Calu3 (cell line): ENCODE measurements at regions not wholly inside any gene's neighbourhood (a gene's known extent, or its start where the extent isn't known, plus 50 kb on each side); places are given as distances from the start of the nearest gene placed in this dataset.
A peak's percentile ranks its signal among the peaks of the same experiment; 100 is the strongest.
"Not testable (repeated sequence)": the region's sequence is repeated elsewhere in the genome, so short reads cannot be mapped to it uniquely, and the experiment has no call there.

Source experiments
- BruUV-seq: library from RNA; stranded (reverse); fragments of 400-500 nt; replicated peaks from 2 replicates; lab custom pipeline; 2021; lab: Mats Ljungman, UMichigan
- CTCF ChIA-PET: fragments of 300-600 bp; sonication (Branson Sonifier 250); formaldehyde crosslinking; loops from one replicate; lab custom pipeline; 2022; ENCODE audit warnings: antibody characterized with exemption; lab: Charles Lee
- DNase-seq: peaks from one replicate; pipeline ENCODE4 v3.0.0; 2022
- H3K27ac Mint-ChIP-seq: one replicate; pipeline ENCODE4 v1.8.0; 2022; ENCODE audit warnings: mixed read lengths; ENCODE audit not compliant: unreplicated experiment
- H3K27me3 Mint-ChIP-seq: one replicate; pipeline ENCODE4 v1.8.0; 2022; ENCODE audit warnings: mixed read lengths; ENCODE audit not compliant: unreplicated experiment
- H3K36me3 Mint-ChIP-seq: one replicate; pipeline ENCODE4 v1.8.0; 2022; ENCODE audit warnings: mild to moderate bottlenecking, moderate library complexity, mixed read lengths; ENCODE audit not compliant: insufficient read depth, unreplicated experiment
- H3K4me1 Mint-ChIP-seq: one replicate; pipeline ENCODE4 v1.8.0; 2022; ENCODE audit warnings: mild to moderate bottlenecking, low read depth, mixed read lengths; ENCODE audit not compliant: unreplicated experiment
- H3K4me3 Mint-ChIP-seq: one replicate; pipeline ENCODE4 v1.8.0; 2022; ENCODE audit warnings: mild to moderate bottlenecking, low read depth, moderate library complexity, mixed read lengths; ENCODE audit not compliant: unreplicated experiment
- H3K9me3 Mint-ChIP-seq: one replicate; pipeline ENCODE4 v1.8.0; 2022; ENCODE audit warnings: low read depth, mixed read lengths; ENCODE audit not compliant: unreplicated experiment
- CTCF ChIP-seq: fragments of 200-600 bp; IDR thresholded peaks from one replicate; pipeline ENCODE4 v1.8.0; 2022; ENCODE audit warnings: antibody characterized with exemption; ENCODE audit not compliant: unreplicated experiment
- intact Hi-C: fragments of 100-400 bp; cut with micrococcal nuclease; formaldehyde crosslinking; loops from one replicate; pipeline ENCODE4 v1.10.0; 2022; ENCODE audit not compliant: unreplicated experiment

DNA sequence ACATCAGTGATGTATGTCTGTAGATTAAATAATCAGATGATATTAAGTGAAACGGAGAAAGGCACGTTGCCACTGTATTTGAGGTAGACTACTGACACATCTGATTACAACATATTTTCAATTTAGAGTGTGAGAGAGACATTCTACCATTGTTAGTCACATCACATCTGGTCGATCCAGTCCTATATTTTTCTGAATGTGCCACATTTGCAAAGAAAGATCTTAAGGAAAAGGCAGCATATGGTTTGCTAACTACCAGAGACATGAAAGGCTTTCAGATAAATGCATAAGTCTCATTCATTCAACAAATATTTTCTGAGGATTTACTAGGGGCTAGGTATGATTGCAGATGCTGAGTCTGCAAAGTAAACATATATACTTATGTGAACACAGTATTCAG, 114.3 kb upstream of the RUNX1 start:
- no peak for TF ChIP-seq CTCF
- CTCF ChIA-PET, result no interaction called here
- intact Hi-C loops, result no loop called here
- DNase-seq, result no peak
- H3K4me1 Mint-ChIP-seq, result peaks cover 14% of the 10 kb centered on the region
- H3K36me3 Mint-ChIP-seq, result peaks cover 7% of the 10 kb centered on the region
- H3K27ac Mint-ChIP-seq, result no peak overlapping the region
- H3K9me3 Mint-ChIP-seq, result peaks cover 17% of the 10 kb centered on the region
- no TSS peak for BruUV-seq
- H3K27me3 Mint-ChIP-seq, result no peaks in the 10 kb centered on the region
- H3K4me3 Mint-ChIP-seq, result no peak overlapping the region

DNA sequence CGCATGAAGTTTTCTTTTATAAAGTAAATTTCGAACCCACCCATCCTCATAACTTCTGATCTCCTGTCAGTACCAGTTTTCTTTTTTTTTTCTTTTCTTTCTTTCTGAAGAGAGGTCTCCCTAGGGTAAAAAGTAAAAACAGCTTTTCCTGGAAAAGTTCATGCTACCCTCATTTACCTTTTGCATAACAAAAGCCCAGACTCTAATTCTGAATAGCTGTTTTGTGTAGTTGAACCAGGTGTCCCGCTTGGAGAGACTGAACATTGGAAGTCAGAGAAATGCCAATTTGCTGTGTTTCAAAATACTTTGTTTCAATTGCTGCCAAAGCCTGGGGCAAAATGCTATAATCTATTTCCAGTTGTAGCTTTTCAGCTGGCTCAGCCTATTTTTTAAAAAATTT, 113.7 kb upstream of the RUNX1 start:
- Mint-ChIP-seq H3K36me3 (peaks cover 7% of the 10 kb centered on the region), H3K4me3 (no peak overlapping the region), H3K27me3 (no peaks in the 10 kb centered on the region), H3K27ac (no peak overlapping the region), H3K9me3 (peaks cover 19% of the 10 kb centered on the region), H3K4me1 (peaks cover 14% of the 10 kb centered on the region)
- intact Hi-C loops, result no loop called here
- TF ChIP-seq CTCF, result no peak
- CTCF ChIA-PET, result no interaction called here
- BruUV-seq, result no TSS peak
- DNase-seq, result no peak

DNA sequence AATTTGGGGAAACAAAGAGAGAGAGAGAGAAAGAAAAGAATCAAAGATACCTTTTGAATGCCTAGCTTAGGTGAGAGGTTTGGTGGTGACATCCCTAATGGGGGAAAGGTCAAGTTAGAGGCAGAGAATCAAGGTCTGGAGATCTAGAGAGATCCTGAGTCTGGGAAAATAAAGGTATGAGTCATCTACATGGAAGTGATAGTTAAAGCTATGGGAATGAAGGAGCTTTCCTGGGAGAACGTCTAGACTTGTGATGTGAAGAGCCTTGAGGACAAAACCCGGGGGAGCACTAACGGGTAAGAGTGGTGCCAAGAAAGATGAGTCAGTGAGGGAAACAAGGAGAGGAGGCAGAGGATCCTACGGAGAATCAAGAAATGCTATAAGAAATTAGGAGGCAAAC, 110.8 kb upstream of the RUNX1 start:
- no TSS peak for BruUV-seq
- Mint-ChIP-seq H3K27ac (peak overlapping the region; percentile 13), H3K4me3 (no peak overlapping the region), H3K27me3 (no peaks in the 10 kb centered on the region), H3K9me3 (peaks cover 16% of the 10 kb centered on the region), H3K4me1 (peaks cover 29% of the 10 kb centered on the region), H3K36me3 (peaks cover 7% of the 10 kb centered on the region)
- CTCF ChIA-PET, result interaction anchor here (1.1 kb wide), 1 partner anchor 21 kb away, joined by 4 read pairs; no protein-coding TSS in a partner anchor
- intact Hi-C loops, result no loop called here
- DNase-seq, result no peak
- TF ChIP-seq CTCF, result no peak

GRCh38 chr21:35157374-35157773, 108.3 kb upstream of the RUNX1 start:
- DNase-seq, H3K36me3 Mint-ChIP-seq, BruUV-seq, CTCF ChIA-PET, intact Hi-C loops, H3K27ac Mint-ChIP-seq, H3K27me3 Mint-ChIP-seq, H3K4me3 Mint-ChIP-seq: not testable (repeated sequence)
- H3K4me1 Mint-ChIP-seq, result peaks cover 29% of the 10 kb centered on the region
- peaks cover 16% of the 10 kb centered on the region for H3K9me3 Mint-ChIP-seq

DNA sequence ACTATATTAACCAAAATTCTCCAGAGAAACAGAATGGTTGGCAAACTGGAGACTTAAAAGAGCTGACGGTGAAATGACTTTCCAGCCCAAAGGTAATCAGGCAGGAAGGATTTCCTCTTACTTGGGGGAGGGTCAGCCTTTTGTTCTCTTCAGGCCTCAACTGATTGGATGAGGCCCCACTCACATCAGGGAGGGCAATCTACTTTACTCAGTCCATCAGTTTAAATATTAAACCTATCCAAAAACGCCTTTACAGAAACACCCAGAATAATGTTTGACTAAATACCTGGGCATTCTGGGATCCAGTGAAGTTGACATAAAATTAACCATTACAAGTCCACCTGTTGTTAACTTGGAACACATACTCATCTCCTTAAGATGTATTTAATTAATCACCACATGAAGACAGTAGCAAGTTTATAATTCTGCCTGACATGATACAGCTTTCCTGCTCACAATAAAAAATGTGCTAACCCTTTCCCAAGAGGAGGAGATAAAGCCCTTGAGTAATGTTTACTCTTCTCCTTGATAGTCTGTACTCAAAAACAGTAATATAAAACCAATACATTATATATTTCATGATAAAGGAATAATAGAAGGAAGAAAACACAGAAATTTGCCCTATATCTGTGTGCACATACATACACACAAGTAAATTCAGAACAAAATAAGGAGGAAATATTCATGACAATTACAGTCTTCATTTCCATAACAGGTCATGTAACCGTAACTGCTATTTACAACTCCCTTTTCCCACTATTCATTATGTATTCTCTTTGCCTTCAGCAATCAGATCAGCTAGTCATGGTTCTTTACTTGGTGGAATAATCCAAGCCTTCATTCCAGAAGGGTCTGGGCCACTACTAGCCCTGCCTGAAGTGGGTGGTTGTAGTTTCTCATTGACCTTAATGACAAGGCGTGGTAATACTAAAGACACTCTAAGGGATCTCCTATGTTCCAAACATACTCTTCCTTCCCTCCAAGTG, 107.5 kb upstream of the RUNX1 start:
- Mint-ChIP-seq H3K36me3 (peaks cover 7% of the 10 kb centered on the region), H3K4me1 (peaks cover 37% of the 10 kb centered on the region), H3K27me3 (no peaks in the 10 kb centered on the region), H3K27ac (no peak overlapping the region), H3K9me3 (peaks cover 16% of the 10 kb centered on the region), H3K4me3 (no peak overlapping the region)
- peak; percentile 28 for DNase-seq
- TF ChIP-seq CTCF, result no peak
- intact Hi-C loops, result no loop called here
- BruUV-seq, result no TSS peak
- CTCF ChIA-PET, result interaction anchor here (0.7 to 1.2 kb wide), 2 partner anchors 312 to 683 kb away, joined by 3 read pairs; no protein-coding TSS in a partner anchor
